ENCODE measurements at regions not wholly inside any gene's neighbourhood (a gene's known extent, or its start where the extent isn't known, plus 50 kb on each side); places are given as distances from the start of the nearest gene placed in this dataset.

GRCh38 chr6:105593056-105593690 lies 190.3 kb upstream of the PREP start (continued):
- TF ChIP-seq CTCF (conservative IDR thresholded peaks at IDR 0.05; ENCODE audit: low read depth in 2 of 2) (no peak), NANOG (IDR thresholded peaks at IDR 0.05; ENCODE audit: borderline replicate concordance) (no peak), CREB1 (CRISPR knock-in tag; IDR thresholded peaks at IDR 0.05; ENCODE audit: low read depth) (no peak), ZNF462 (CRISPR knock-in tag; IDR thresholded peaks at IDR 0.05) (no peak), EZH2 (IDR thresholded peaks at IDR 0.05; ENCODE audit: low read depth, unreplicated experiment) (no peak), ZNF114 (CRISPR knock-in tag; IDR thresholded peaks at IDR 0.05) (no peak)

- ATAC-seq (no peak), DNase-seq (ENCODE audit: low spot score) (no peak)
- Histone ChIP-seq H3K27me3 (ENCODE audit: insufficient read depth) (no peaks in the 10 kb centered on the region), H3K79me2 (replicated peaks; ENCODE audit: insufficient read depth) (no peaks in the 10 kb centered on the region), H3K4me1 (ENCODE audit: insufficient read depth) (peaks cover 21% of the 10 kb centered on the region), H3K9me2 (ENCODE audit: insufficient read depth) (0 out of 2 replicates have a peak, but pooled peaks cover 6% of the 10 kb centered on the region), H4K20me1 (replicated peaks; ENCODE audit: insufficient read depth) (no peaks in the 10 kb centered on the region), H3K36me3 (ENCODE audit: insufficient read depth) (no peaks in the 10 kb centered on the region), H2AFZ (0 out of 2 replicates have a peak overlapping the region, but pooled peaks have one; percentile 66), H3K4me2 (no peak overlapping the region), H3K4me3 (no peak overlapping the region), H3K27ac (ENCODE audit: low read depth) (no peak overlapping the region), H3F3A (replicated peaks; ENCODE audit: low read depth) (no peaks in the 10 kb centered on the region)
- no peak for TF ChIP-seq POLR2AphosphoS5 (IDR thresholded peaks at IDR 0.05; ENCODE audit: low read depth)
- no peak for TF ChIP-seq EZH2 (IDR thresholded peaks at IDR 0.05; ENCODE audit: low read depth, unreplicated experiment)
- no peak for TF ChIP-seq JUNB (IDR thresholded peaks at IDR 0.05; ENCODE audit: unreplicated experiment)
- TF ChIP-seq NANOG (IDR thresholded peaks at IDR 0.05; ENCODE audit: borderline replicate concordance), result no peak
- Mint-ChIP-seq H3K27ac (no peak overlapping the region), H3K36me3 (ENCODE audit: low read depth) (no peaks in the 10 kb centered on the region), H3K4me3 (no peak overlapping the region), H3K27me3 (ENCODE audit: insufficient read depth, low read depth, poor library complexity) (peaks cover 3% of the 10 kb centered on the region), H3K4me1 (peaks cover 17% of the 10 kb centered on the region), H3K9me3 (no peaks in the 10 kb centered on the region)
These were observed 189.4 kb upstream of the PREP start for GRCh38 chr6:105592329-105592728.
